ENCODE measurements at regions not wholly inside any gene's neighbourhood (a gene's known extent, or its start where the extent isn't known, plus 50 kb on each side); places are given as distances from the start of the nearest gene placed in this dataset.
"Not testable (repeated sequence)": the region's sequence is repeated elsewhere in the genome, so short reads cannot be mapped to it uniquely, and the experiment has no call there.

DNA sequence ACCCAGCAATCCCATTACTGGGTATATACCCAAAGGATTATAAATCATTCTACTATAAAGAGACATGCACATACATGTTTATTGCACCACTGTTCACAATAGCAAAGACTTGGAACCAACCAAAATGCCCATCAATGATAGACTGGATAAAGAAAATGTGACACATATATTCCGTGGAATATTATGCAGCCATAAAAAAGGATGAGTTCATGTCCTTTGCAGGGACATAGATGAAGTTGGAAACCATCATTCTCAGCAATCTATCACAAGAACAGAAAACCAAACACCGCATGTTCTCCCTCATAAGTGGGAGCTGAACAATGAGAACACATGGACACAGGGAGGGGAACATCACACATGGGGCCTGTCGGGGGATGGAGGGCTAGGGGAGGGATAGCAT lies 113.2 kb upstream of the PRSS1 start:
- DNase-seq: not testable (repeated sequence)

DNA sequence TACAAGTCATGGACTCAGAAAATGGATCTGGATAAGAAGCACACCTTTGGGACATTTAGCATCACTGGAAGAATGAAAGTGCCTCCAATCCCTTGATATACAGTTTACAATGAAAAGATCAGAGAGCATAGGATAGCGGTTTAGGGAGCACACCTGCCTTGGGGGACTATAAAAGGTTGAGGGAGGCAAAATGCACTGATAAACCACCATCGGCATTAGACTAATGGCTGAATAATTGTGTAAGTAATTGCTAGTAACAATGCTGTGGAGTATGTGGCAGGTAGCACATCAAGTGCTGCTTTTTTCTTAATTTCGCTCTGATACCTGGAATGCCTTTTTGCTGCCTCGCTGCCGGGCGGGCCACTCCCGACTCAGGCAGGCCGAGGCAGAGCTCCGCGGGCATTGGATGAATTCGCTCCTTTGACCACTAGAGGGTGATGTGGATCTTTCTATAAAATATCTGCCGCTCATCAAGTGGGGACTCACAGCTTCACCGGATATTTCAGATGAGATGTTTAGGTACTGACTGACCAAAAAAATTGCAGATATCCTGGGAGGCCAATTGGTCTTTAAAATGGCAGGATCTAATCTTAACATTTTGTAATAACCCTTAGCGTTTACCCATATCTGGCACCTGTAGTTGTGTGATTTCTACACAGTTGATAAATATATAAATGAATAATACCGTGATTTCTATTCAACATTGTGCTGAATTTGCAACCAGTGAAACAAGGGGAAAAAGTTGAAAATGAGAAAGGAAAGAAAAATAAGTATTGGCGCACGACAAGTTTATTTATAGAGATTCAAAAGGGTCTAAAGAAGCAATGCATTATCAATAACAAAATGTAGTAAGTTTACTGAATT lies 116.8 kb upstream of the PRSS1 start:
- peak in 1 of 2 donors; percentile 83 for DNase-seq

DNA sequence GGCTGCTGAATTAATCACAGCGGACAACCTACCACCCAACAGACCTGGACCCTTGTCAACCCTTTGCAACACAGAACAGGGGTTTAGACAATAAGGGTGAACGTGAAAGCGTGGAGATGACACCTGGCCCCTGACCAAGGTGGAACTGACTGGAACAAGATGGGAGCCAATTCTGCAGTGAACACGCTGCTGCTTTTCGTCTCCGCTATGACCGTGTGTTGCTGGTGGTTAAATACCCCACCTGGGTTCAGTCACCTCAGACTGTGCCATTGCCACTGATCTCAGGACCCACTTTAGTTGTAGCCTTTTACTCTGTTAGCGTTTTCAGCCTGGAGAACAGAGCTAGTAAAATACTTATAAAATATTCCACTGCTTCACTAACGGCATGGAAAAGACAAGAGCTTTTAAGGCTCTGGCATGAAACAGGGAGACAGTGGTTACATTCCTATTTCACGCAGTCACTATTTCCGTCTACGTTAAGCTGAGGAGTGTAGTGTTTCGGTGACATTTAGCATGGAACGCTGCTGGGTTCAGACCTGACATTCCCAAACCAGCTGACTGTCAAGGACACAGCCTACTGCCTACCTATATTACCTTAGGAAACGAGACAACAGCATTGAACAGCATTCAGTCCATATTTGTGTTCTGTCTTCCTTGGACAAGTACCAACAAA lies 119.5 kb upstream of the PRSS1 start:
- DNase-seq: no peak

DNA sequence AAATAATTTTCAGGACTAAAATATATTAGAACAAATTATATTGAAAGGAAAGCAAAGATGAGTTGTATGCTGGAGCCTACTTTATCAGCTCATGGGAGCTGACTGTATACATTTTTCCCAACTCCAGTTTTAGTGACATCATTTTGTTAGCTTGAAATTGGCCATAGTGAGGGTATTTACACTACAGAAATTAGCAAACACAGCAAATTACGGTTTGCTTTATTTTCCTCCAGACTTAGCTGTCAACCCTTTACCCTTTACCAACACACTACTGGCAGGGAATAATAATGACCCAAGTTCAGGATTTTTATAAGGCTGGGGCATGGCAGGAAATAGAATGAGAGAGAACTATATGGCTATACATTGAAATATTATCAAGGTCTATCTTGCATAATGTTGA lies 120.3 kb upstream of the PRSS1 start:
- no peak for DNase-seq

DNA sequence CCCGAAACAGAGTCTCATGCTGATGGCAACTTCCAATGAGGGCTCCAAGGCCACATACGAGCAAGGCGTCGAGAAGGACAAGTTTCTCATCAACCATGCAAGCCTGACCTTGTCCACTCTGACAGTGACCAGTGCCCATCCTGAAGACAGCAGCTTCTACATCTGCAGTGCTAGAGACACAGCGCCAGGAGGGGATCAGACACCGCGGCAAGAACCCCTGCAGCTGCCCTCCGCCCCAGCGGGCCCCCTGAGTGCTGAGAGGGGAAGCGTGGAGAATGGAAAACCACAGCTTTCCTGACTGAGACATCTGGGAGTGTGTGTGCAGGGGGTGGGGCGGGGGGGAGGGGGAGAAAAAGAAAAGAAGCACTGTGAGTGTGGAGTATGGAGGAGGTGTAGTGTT lies 122.0 kb upstream of the PRSS1 start:
- DNase-seq: not testable (repeated sequence)

DNA sequence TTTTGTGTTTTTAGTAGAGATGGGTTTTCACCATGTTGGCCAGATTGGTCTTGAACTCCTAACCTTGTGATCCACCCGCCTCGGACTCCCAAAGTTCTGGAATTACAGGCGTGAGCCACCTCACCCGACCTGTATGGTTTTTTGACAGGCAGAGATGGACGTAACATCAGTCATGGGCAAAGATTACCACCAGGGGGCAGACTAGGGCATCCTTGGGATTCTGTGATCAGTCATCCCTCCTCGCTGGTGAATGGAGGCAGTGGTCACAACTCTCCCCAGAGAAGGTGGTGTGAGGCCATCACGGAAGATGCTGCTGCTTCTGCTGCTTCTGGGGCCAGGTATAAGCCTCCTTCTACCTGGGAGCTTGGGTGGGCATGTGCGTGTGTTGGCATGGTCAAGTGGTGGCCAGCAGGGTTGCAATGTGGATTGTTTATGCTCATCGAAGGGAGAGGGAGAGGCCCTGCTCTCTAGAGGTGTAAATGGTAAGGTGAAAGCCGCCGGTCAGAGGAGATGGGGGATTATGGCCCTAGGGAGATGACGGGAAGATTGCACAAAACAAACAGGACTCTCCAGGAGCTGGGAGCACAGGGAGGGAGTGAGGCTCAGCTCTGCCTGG lies 122.7 kb upstream of the PRSS1 start:
- DNase-seq: peak in 1 of 2 donors; percentile 26

DNA sequence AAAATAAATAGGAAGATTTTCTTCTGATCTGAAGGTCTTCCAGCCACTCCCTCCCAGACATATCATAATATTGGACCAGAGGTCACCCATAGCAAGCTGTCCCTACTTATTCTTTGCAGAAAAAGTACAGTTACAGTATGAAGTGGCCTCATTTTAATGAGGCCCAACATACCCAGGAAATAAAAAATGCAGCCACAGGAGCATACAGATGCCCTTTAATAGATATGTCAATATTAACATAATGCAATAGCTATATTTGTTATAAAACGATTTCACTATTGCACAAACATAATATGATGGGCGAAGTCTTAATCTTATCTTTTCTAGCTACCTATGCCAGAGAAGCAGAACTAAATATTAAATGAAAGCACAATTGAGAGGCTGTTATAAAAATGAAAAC lies 124.1 kb upstream of the PRSS1 start:
- not testable (repeated sequence) for DNase-seq

DNA sequence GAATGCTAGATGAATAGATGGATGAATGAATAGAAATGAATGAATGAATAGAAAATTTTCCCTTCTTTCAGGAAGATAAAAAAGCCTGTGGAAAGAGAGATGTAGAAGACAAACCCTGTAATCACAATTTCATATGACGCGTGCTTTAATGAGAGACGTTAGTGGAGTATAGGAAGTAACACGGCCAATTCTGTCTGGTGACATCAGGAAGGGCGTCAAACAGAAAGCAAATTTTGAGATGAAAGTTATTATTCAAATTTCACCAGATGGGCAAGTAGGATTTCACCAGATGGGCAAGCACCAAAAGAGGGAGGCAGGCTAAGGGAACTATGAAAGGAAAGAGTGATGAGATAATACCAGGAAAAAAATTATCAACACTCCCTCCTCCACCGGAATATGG lies 128.9 kb upstream of the PRSS1 start:
- no peak for DNase-seq

DNA sequence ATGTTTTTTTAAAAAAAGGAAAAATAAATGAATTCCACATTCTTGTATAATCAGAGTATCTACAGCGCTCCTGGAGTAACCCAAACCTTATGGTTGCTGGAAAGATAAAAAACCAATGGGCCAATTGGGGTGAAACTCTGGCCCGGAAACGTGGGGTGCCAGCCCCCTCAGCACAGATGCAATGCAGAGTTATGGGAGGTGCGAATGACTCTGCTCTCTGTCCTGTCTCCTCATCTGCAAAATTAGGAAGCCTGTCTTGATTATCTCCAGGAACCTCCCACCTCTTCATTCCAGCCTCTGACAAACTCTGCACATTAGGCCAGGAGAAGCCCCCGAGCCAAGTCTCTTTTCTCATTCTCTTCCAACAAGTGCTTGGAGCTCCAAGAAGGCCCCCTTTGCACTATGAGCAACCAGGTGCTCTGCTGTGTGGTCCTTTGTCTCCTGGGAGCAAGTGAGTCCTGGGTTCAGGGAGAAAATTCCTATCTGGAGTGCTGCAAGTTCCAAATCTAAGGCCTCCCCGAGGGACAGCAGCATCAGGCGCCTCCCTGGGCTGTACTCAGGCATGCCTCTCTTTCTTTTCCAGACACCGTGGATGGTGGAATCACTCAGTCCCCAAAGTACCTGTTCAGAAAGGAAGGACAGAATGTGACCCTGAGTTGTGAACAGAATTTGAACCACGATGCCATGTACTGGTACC lies 130.5 kb upstream of the PRSS1 start:
- no peak for DNase-seq

DNA sequence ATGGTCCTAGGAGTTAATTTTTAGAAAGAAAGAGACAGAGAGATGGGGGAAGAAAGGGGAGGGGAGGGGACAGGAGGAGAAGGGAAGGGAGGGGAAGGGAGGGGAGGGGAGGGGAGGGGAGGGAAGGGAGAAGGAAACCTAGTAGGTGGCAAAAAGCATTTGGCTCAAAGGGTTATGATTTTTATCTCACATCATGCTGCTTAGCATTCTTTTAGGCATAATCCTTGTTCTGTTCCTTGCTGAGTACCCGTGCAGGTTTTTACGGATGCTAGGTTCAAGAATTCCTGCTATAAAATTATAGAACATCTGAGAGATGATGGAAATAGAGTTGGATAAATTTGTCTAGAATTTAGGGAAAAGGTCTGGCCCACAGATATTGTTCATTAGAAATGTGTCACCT lies 132.4 kb upstream of the PRSS1 start:
- no peak for DNase-seq

DNA sequence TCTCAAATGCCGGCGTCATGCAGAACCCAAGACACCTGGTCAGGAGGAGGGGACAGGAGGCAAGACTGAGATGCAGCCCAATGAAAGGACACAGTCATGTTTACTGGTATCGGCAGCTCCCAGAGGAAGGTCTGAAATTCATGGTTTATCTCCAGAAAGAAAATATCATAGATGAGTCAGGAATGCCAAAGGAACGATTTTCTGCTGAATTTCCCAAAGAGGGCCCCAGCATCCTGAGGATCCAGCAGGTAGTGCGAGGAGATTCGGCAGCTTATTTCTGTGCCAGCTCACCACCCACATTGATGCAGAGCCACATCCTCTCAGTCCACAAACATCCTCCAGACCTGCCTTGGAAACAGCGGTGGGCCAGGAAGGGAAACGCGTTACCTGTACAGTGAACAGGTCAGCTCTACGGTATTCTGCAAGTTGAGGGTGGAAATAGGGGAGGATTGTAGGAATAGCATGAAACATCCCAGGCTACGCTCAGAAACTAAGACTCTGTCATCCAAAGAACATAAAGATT lies 133.1 kb upstream of the PRSS1 start:
- no peak for DNase-seq

DNA sequence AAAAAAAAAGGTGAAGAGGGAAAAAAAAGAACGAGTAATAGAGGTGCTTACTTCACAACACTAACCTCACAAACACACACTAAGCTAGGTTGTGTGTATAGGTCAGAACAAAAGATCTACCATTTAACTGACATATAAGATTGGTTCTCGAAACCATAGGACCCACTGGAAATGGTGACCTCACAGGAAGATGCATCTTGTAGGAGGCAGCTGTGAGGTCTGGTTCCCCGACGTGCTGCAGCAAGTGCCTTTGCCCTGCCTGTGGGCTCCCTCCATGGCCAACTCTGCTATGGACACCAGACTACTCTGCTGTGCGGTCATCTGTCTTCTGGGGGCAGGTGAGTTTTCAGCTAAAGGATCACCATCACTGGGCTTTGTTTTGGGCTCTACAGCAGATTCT lies 133.8 kb upstream of the PRSS1 start:
- DNase-seq: no peak

DNA sequence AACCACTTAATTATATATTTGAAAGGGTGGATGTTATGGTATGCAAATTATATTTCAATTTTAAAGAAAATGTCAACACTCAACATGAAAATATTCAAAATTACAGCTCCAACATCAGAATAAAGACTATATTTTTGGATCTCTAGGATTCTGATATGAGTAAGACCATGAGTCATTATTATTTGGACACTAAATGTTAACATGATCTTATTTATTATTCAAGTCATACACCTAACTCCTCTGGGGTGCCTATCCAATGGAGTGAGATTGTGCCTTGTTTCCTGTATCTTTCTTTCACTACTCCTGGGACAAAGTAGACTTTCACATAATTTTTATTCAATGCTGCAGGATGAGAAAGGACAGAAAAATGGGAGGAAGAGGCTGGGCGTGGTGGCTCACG lies 135.2 kb upstream of the PRSS1 start:
- DNase-seq: no peak

DNA sequence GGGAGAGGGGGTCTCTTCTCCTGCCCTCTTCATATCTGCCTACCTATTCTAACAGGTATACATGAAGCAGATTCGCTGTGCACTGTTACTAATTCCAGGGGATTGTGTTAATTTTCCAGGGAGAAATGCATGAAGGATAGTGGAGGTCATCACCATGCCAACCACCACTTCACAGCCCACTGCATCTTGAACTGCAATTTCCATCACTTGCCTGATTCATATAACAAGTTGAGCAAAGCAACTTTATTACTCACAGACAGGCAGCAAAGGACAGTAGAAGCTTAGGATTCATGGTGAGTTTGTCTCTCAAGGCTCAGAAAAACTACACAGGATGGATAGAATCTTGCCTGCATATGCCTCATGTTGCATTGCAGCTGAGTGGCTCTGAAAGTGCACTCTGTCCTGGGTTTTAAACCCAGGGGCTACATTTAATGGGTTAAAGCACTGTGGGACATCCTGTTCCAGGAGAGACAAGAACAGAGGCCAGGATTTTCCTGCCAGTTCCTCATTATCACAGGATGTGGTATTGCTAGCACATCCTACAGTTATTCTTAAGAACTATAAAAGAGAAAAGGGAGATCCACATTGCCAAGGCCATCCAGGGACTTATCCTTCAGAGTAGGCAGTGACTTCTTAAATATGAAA lies 136.9 kb upstream of the PRSS1 start:
- no peak for DNase-seq

DNA sequence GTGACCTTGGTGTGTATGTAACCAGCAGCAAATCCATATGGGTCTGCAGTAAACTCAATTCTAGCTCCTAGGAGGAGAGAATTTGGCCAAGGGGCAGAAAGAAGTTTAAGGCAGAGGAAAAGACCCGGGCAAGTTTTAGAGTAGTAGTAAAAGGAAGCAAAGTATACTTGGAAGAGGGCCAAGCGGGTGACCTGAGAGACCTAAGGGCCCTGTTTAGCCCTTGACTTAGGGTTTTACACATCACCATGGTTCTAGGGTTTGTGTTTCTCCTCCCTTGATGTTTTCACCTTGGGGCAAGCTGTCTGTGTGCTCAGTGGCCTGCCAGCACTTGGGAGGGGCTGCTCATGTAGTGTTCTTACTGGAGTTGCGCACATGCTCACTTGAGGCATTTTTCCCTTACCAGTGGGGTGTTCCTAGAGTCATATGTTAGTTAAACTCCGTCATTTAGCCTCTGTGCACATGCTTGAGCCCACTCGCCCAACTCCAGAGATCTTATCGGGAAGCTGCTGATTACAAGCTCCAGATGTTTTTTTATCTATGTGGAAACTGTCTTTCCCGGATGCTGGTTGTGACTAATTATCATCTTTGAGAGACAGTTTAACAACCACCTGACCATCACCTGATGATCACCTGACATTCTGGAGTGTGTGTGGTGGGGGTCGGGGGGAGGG lies 137.6 kb upstream of the PRSS1 start:
- DNase-seq: no peak

DNA sequence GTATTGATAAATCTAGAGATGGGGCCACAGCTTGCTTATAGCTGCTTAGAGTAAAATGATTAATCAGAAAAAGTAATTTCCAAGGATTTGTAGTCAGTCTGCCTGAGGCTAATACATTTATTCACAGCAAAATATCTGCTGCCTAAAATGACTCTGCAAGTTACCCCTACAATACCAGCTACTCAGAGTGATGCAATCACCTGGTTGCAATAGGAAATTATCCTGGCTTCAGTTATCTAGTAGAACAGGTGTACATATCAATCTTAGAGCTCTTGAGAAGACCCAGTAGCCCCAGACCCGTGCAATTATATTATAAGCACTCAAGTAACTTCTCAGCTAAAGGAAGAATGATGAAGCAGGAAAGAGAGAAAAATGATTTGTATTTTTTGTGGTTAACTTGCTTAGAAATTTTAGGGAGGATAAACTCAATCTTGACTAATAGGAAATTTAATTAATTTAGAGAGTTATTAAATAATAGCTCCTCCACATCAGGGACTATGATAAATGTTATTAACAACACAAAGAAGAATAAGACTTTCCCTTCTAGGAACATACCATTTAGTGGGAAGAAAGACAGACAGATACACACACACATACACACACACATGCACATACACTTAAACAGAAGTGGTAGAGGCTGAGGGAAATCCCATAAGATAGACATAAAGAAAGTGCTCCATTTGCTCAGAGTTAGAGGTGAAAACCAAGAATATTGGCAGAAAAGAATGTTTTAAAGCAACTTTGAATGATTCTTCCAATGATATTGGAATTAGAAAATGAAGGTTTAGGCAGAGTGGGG lies 140.4 kb upstream of the PRSS1 start:
- DNase-seq: peak in 1 of 2 donors; percentile 25

DNA sequence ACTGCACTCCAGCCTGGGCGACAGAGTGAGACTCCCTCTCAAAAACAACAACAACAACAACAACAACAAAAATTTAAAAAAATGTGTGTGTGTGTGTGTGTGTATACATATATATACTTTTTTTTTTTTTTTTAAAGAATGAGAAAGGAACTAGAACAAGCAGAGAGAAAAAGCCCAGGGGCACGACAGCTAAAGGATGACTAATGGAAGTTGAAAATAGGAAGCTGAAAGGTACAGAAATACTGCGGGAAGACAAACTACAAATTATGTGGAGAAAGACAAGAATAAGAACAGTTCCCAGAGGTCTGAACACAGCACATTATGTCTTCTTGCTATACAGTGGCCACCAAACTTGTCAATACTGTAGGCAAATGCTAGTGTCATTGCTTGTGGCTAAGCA lies 141.9 kb upstream of the PRSS1 start:
- peak in 1 of 2 donors; percentile 73 for DNase-seq

DNA sequence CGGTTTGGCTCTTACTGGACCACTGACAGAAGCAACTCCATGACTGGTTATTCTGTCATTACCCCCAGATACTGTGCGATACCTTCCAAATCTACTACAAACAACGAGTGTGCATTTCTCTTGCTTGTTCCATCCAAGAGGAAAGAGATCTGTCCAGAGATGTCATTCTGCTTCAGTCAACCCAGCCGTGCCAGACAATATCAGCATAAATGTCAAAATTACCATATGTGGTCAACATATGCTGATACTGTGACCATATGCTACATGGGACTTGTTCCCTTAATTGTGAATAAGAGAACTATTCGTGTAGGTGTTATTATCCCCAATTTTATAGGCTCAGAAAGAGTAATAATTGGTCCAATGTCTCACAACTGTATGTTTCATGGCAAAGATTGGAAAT lies 143.2 kb upstream of the PRSS1 start:
- DNase-seq: no peak

DNA sequence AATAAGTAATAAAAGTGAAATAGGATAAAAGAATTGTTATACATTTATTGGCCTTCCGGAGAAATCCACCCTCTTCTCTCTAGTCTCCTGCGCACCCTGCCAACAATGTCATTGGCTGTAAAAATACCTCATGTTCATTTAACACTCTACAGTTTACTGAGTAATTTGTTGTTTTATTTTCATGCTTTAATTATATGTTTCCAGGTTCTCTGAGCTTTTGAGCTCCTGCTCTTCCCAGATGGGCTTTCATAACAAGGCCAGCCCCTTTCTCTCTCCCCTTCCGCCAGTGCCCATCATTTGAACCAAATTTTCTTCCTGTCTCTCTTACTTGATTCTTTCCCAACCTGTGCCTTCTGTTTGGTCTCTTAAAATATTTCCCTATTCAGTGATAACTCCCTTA lies 144.6 kb upstream of the PRSS1 start:
- no peak for DNase-seq

DNA sequence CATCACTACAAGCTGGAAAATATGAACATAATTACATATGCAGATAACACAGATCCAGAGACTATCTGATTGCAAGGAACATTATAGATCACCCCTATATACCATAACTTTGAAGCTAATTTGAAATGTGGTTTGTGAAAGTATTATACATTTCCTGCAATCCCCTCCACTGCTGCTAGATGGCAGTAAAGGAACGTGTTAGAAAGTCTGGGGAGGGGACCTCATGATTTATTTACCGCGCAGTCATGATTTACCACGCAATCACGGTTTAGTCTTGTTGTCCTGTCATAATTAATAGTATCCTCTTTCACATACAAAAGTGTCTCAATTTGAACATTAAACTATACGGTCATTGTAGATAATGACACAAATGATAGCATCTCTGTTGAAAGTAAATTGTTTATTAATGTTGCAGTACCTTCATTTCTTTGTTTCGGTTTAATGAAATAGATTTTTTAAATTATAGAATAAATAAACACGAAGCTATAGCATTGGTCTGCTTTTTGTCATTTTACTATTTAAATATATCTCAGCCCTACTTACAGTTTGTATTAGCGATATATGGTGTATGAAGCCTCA lies 145.3 kb upstream of the PRSS1 start:
- peak in 1 of 2 donors; percentile 31 for DNase-seq

DNA sequence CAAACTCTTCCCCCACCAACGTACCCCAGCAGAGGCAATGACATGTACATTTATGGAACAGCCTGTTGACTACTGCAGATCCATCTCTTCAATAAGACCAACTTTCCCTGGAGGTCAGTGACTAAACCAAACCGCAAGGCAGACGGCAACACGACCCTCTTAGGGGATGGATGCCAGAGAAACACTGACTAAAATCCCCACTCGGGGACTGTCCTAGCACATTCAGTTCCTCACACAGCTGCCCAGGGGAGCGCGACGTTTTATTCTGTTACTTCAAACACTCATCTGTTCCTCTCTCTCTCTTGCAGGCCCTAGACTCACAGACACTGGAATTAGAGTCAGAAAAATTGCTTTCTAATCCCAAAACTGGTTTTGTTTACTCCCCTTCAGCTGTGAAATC lies 146.5 kb upstream of the PRSS1 start:
- no peak for DNase-seq

Measured in bone marrow (tissue), 2 donors.